Parathyroid adenoma (tissue), 2 donors: ENCODE measurements at regions not wholly inside any gene's neighbourhood (a gene's known extent, or its start where the extent isn't known, plus 50 kb on each side); places are given as distances from the start of the nearest gene placed in this dataset.

Experiments
- H2AFZ ChIP-seq: fragments of 300-600 bp; sonication (generic); one replicate; pipeline ENCODE4 v1.7.0; 2017; ENCODE audit warnings: antibody characterized with exemption, mild to moderate bottlenecking
- H3K27ac ChIP-seq: fragments of 300-600 bp; sonication (generic); one replicate; pipeline ENCODE4 v1.7.0; 2017
- H3K27me3 ChIP-seq: fragments of 300-600 bp; sonication (generic); one replicate; pipeline ENCODE4 v1.7.0; 2017; ENCODE audit warnings: low read length; ENCODE audit not compliant: control insufficient read depth, insufficient read depth
- H3K36me3 ChIP-seq: fragments of 300-600 bp; sonication (generic); one replicate; pipeline ENCODE4 v1.7.0; 2017; ENCODE audit warnings: low read length; ENCODE audit not compliant: control insufficient read depth, insufficient read depth
- H3K4me1 ChIP-seq: fragments of 300-600 bp; sonication (generic); one replicate; pipeline ENCODE4 v1.7.0; 2017; ENCODE audit warnings: control low read depth
- H3K4me2 ChIP-seq: fragments of 300-600 bp; sonication (generic); one replicate; pipeline ENCODE4 v1.7.0; 2017; ENCODE audit warnings: low read length
- H3K4me3 ChIP-seq: fragments of 300-600 bp; sonication (generic); one replicate; pipeline ENCODE4 v1.7.0; 2017; ENCODE audit warnings: low read depth, low read length
- H3K79me2 ChIP-seq: fragments of 300-600 bp; sonication (generic); one replicate; pipeline ENCODE4 v1.7.0; 2017; ENCODE audit warnings: control low read depth
- H3K9ac ChIP-seq: fragments of 300-600 bp; sonication (generic); one replicate; pipeline ENCODE4 v1.7.0; 2017; ENCODE audit warnings: mild to moderate bottlenecking
- H3K9me3 ChIP-seq: fragments of 300-600 bp; sonication (generic); one replicate; pipeline ENCODE4 v1.7.0; 2017; ENCODE audit warnings: low read length; ENCODE audit not compliant: control insufficient read depth
- TF ChIP-seq, protein P1 (sequence below): fragments of 300-600 bp; sonication (generic); IDR thresholded peaks from one replicate; pipeline ENCODE4 v1.7.0; 2017; ENCODE audit warnings: antibody characterized with exemption, mild to moderate bottlenecking
- donor health status: primary hyperparathyroidism.

DNA sequence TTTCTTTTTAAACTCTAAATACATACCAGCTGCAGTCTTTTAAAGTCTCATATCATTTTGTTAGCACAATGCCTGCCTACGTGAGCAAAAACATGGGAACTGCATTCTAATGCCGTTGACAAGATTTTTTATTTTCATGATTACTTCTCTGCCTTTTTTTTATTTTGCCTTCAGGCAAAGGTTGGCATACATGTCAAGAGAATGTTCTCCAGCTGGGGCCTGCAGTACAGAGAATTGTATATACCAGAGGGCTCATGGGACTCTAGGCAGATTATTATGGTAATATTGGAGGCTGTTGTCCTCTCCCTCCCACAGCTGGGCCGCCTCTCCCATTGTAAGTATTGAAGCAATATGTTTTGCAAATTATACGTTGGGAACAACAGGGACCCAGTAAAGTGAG is 53.9 kb upstream of the OBI1 start:
- Histone ChIP-seq H3K4me3 (no peak overlapping the region), H3K9ac (no peak overlapping the region), H3K9me3 (no peaks in the 10 kb centered on the region), H3K27ac (no peak overlapping the region), H2AFZ (no peak overlapping the region), H3K4me2 (no peak overlapping the region), H3K4me1 (no peaks in the 10 kb centered on the region), H3K36me3 (no peaks in the 10 kb centered on the region), H3K27me3 (no peaks in the 10 kb centered on the region), H3K79me2 (no peaks in the 10 kb centered on the region)
- TF ChIP-seq, protein P1, sequence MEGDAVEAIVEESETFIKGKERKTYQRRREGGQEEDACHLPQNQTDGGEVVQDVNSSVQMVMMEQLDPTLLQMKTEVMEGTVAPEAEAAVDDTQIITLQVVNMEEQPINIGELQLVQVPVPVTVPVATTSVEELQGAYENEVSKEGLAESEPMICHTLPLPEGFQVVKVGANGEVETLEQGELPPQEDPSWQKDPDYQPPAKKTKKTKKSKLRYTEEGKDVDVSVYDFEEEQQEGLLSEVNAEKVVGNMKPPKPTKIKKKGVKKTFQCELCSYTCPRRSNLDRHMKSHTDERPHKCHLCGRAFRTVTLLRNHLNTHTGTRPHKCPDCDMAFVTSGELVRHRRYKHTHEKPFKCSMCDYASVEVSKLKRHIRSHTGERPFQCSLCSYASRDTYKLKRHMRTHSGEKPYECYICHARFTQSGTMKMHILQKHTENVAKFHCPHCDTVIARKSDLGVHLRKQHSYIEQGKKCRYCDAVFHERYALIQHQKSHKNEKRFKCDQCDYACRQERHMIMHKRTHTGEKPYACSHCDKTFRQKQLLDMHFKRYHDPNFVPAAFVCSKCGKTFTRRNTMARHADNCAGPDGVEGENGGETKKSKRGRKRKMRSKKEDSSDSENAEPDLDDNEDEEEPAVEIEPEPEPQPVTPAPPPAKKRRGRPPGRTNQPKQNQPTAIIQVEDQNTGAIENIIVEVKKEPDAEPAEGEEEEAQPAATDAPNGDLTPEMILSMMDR, result no peak

DNA sequence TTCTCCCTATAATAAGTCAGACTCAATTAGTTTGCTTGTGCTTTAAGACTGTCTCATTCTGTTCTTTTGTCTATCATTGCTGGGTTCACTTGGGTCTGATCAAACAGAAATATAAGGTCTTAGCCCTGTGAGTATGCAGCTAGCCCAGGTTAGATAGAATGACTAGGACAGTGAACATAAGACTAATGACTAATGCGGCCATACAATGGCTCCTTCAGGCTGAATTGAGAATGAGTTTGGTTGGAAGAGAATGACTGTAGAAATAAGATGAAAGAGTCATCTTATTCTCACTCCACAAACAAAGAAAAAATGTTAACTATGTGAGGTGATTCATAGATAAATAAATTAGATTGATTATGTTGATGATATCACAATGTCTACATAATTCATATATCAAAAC is 50.1 kb upstream of the OBI1 start:
- no peak overlapping the region for H2AFZ ChIP-seq
- no peak overlapping the region for H3K9ac ChIP-seq
- H3K27ac ChIP-seq, result no peak overlapping the region
- TF ChIP-seq, protein P1, result no peak
- H3K4me2 ChIP-seq, result no peak overlapping the region
- no peaks in the 10 kb centered on the region for H3K36me3 ChIP-seq
- H3K9me3 ChIP-seq, result no peaks in the 10 kb centered on the region
- H3K27me3 ChIP-seq, result no peaks in the 10 kb centered on the region
- no peaks in the 10 kb centered on the region for H3K79me2 ChIP-seq
- H3K4me1 ChIP-seq, result no peaks in the 10 kb centered on the region
- no peak overlapping the region for H3K4me3 ChIP-seq
